Neutrophil (primary cell): ENCODE measurements at regions not wholly inside any gene's neighbourhood (a gene's known extent, or its start where the extent isn't known, plus 50 kb on each side); places are given as distances from the start of the nearest gene placed in this dataset.

Source experiments
- H3K27ac ChIP-seq: fragments of 200-600 bp; sonication (generic); 2 replicates; pipeline ENCODE4 v1.5.1; 2016; ENCODE audit warnings: mild to moderate bottlenecking, moderate library complexity
- H3K27me3 ChIP-seq: fragments of 200-600 bp; sonication (generic); 2 replicates; pipeline ENCODE4 v1.6.0; 2016; ENCODE audit warnings: mild to moderate bottlenecking
- H3K36me3 ChIP-seq: fragments of 200-600 bp; sonication (generic); 2 replicates; pipeline ENCODE4 v1.5.1; 2017
- H3K4me1 ChIP-seq, 2 experiments: fragments of 200-600 bp in 1 of 2; sonication (generic) in 1 of 2; 1 replicate in 1 of 2; 2 replicates in 1 of 2; pipeline versions ENCODE4 v1.5.1 to v1.6.1; 2013 to 2016; ENCODE audit warnings: low read depth in 1 of 2, low read length in 1 of 2, mild to moderate bottlenecking in 1 of 2, moderate library complexity in 1 of 2; ENCODE audit not compliant: control insufficient read depth in 1 of 2, insufficient read depth in 1 of 2
- H3K4me3 ChIP-seq, 2 experiments: fragments of 200-600 bp in 1 of 2; sonication (generic) in 1 of 2; 1 replicate in 1 of 2; 2 replicates in 1 of 2; pipeline ENCODE4 v1.5.1; 2013 to 2016; ENCODE audit warnings: low read depth in 1 of 2, low read length in 1 of 2, mild to moderate bottlenecking in 1 of 2, moderate library complexity in 1 of 2
- H3K9me3 ChIP-seq: fragments of 200-600 bp; sonication (generic); 2 replicates; pipeline ENCODE4 v1.5.1; 2016
- TF ChIP-seq, protein P1 (sequence below): fragments of 200-600 bp; sonication (generic); IDR thresholded peaks from 2 replicates; pipeline ENCODE4 v1.5.1; 2016; ENCODE audit warnings: antibody characterized with exemption

DNA sequence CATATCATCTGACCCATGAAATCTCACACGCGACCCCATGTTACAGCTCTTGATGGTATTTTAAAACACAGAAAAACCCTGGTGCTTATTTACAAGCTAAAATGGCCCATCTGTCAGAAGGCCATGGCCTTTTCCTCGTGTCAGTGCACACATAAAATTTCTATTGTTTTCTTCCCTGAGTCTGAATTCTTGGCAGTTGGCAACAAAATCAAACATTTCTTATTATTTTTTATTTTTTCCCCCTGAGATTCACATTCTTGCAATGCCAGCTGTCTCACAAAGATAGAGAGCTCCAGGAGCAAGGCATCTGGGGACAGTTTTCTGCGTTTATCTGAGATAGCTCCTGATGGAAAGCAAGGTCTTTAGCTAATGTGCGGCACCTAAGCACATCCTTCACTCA is 818.1 kb upstream of the TMEM132C start:
- TF ChIP-seq, protein P1, sequence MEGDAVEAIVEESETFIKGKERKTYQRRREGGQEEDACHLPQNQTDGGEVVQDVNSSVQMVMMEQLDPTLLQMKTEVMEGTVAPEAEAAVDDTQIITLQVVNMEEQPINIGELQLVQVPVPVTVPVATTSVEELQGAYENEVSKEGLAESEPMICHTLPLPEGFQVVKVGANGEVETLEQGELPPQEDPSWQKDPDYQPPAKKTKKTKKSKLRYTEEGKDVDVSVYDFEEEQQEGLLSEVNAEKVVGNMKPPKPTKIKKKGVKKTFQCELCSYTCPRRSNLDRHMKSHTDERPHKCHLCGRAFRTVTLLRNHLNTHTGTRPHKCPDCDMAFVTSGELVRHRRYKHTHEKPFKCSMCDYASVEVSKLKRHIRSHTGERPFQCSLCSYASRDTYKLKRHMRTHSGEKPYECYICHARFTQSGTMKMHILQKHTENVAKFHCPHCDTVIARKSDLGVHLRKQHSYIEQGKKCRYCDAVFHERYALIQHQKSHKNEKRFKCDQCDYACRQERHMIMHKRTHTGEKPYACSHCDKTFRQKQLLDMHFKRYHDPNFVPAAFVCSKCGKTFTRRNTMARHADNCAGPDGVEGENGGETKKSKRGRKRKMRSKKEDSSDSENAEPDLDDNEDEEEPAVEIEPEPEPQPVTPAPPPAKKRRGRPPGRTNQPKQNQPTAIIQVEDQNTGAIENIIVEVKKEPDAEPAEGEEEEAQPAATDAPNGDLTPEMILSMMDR, result no peak
- peaks cover 8% of the 10 kb centered on the region for H3K27me3 ChIP-seq
- no peaks in the 10 kb centered on the region for H3K9me3 ChIP-seq
- H3K4me1 ChIP-seq, result no peaks in the 10 kb centered on the region
- no peak overlapping the region for H3K27ac ChIP-seq
- H3K4me3 ChIP-seq, result no peak overlapping the region
- no peaks in the 10 kb centered on the region for H3K36me3 ChIP-seq

DNA sequence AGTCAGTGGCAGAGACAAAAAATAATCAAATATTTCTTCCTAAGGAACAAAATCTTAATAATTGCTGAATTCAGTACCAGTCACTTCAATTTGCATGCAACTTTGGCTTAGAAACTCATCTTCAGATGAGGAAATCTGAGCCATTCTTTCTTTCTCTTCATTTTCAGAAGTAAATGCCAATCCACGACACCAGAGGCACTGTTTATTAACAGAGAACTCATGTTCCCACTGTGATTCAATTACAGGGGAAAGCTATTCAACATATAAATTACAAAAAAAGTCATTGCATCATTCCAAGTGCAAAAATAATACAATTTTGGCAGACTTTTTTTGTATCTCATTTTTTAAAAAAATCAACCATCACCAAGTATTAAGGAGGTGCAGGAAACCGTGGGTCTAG is 816.1 kb upstream of the TMEM132C start:
- Histone ChIP-seq H3K4me3 (no peak overlapping the region), H3K4me1 (no peaks in the 10 kb centered on the region), H3K27ac (no peak overlapping the region), H3K36me3 (no peaks in the 10 kb centered on the region), H3K27me3 (peaks cover 26% of the 10 kb centered on the region), H3K9me3 (no peaks in the 10 kb centered on the region)
- TF ChIP-seq, protein P1, result no peak

DNA sequence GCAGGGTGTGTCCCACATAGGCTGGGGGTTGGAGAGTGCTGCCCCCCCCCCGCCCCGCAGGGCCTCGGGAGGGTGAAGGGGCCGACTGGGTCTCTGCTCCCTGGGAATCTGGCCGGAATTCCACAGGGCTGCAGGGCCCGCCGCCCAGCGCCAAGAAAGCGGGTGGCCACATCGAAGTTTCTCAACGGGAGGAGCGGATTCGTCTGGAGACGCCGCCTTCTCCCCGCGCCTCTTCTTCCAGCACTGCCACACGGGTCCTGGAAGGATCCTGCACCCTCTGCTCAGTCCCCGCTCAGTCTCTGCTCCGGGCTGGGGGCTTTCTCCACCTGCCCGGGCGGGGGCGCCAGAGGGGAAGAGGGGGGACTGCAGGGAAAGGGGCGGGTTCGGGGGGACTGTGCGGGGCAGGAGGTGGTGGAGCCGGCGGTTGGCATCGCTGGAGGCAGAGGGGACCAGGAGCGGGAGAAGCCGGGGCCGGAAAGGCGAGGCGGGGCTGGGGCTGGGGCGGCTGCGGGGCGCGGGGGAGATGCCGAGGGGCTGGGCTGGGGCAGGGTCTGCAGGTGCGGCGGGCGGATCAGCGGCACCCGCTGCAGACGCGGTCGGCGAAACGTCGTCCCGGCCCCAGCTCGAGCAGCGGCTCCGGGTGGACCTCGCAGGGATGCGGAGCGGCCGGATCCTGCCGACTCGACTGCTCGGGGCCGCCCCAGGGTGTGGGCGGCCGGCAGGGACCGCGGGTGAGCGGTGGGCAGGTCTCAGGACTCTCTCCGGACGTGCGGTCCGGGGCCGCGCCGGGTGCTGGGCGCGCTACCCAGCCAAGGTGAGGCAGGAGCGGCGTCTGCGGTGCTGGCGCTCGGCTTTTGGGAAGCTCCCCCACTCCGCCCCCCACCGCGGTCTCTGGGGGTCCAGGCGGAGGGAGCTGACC is 811.4 kb upstream of the TMEM132C start:
- TF ChIP-seq, protein P1, result no peak
- Histone ChIP-seq H3K27ac (no peak overlapping the region), H3K4me3 (no peak overlapping the region), H3K36me3 (no peaks in the 10 kb centered on the region), H3K27me3 (peaks cover 44% of the 10 kb centered on the region), H3K9me3 (no peaks in the 10 kb centered on the region), H3K4me1 (no peaks in the 10 kb centered on the region)

DNA sequence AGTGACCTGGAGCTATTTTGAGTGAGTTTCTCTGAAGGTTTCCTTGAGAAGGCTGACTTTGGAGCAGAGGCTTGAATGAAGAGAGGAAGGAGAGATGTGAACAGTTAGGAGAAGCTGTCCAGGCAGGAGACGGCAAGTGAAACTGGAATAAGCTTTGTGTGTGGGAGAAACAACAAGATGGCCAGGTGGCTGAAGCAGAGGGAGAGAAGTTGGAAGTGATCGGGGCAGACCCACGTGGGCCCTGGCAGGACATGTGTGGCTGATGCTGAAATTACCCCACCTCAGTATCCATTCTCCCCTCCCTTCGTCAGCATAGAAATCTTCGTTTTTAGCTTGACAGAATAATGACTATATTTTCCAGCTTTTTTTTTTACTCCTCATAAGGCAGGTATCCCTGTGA is 809.2 kb upstream of the TMEM132C start:
- peaks cover 44% of the 10 kb centered on the region for H3K27me3 ChIP-seq
- no peak overlapping the region for H3K4me3 ChIP-seq
- H3K27ac ChIP-seq, result no peak overlapping the region
- no peaks in the 10 kb centered on the region for H3K36me3 ChIP-seq
- TF ChIP-seq, protein P1, result no peak
- H3K4me1 ChIP-seq, result no peaks in the 10 kb centered on the region
- no peaks in the 10 kb centered on the region for H3K9me3 ChIP-seq

DNA sequence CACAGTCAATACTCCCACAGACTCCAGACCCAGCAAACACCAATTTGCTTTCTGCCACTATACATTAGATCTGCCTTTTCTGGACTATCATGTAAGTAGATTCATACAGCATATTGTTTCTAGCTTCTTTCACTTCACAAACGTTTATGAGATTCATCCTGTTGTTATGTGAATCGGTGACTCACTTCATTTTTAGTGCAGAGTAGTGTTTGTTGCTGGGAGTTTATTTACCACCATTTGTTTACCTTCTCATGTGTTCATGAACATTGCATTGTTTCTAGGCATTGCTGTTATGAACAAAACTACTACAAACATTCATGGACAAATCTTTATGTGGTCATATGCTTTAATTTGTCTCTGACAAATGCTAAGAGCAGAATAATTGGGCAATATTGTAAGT is 807.8 kb upstream of the TMEM132C start:
- TF ChIP-seq, protein P1, result no peak
- H3K4me3 ChIP-seq, result no peak overlapping the region
- no peak overlapping the region for H3K27ac ChIP-seq
- no peaks in the 10 kb centered on the region for H3K9me3 ChIP-seq
- H3K36me3 ChIP-seq, result no peaks in the 10 kb centered on the region
- H3K27me3 ChIP-seq, result peaks cover 34% of the 10 kb centered on the region
- H3K4me1 ChIP-seq, result no peaks in the 10 kb centered on the region
